Panc1 (cell line): ENCODE measurements at regions not wholly inside any gene's neighbourhood (a gene's known extent, or its start where the extent isn't known, plus 50 kb on each side); places are given as distances from the start of the nearest gene placed in this dataset.

Source experiments
- ATAC-seq: fragments of 200-7000 bp; cut with Tn5 transposase; 2 replicates; pipeline ENCODE4 v1.9.1; 2020; ENCODE audit warnings: mild to moderate bottlenecking, moderate library complexity
- BruUV-seq: library from RNA; stranded (reverse); fragments of 400-500 nt; replicated peaks from 2 replicates; lab custom pipeline; 2021; lab: Mats Ljungman, UMichigan
- CTCF ChIA-PET: fragments of 300-600 bp; sonication (Branson Sonifier 250); formaldehyde crosslinking; loops from one replicate; lab custom pipeline; 2022; ENCODE audit warnings: antibody characterized with exemption; lab: Charles Lee
- POLR2A ChIA-PET: fragments of 300-600 bp; sonication (Branson Sonifier 250); formaldehyde crosslinking; loops from one replicate; lab custom pipeline; 2022; ENCODE audit warnings: antibody characterized with exemption; lab: Charles Lee
- DNase-seq: peaks from one replicate; pipeline ENCODE4 v3.0.0-alpha.2; 2010; ENCODE audit warnings: low read depth, low spot score
- H3K27ac ChIP-seq: 2 replicates; pipeline ENCODE4 v1.5.1; 2011; ENCODE audit warnings: mild to moderate bottlenecking, low read length, inconsistent platforms
- H3K27me3 ChIP-seq: fragments of 200-500 bp; sonication (Bioruptor generic); 2 replicates; pipeline ENCODE4 v1.6.0; 2014; ENCODE audit warnings: low read length, inconsistent platforms; ENCODE audit not compliant: control insufficient read depth, insufficient read depth
- H3K36me3 ChIP-seq: fragments of 200-500 bp; sonication (Bioruptor generic); 2 replicates; pipeline ENCODE4 v1.5.1; 2014; ENCODE audit warnings: inconsistent platforms, mild to moderate bottlenecking, low read length, moderate library complexity; ENCODE audit not compliant: control insufficient read depth, insufficient read depth
- H3K4me1 ChIP-seq: 2 replicates; pipeline ENCODE4 v1.5.1; 2011; ENCODE audit warnings: inconsistent platforms, mild to moderate bottlenecking, low read length, moderate library complexity; ENCODE audit not compliant: control insufficient read depth, insufficient read depth
- H3K4me3 ChIP-seq, 2 experiments: 2 replicates each; pipeline ENCODE4 v1.5.1; 2011 to 2012; ENCODE audit warnings: low read depth in 2 of 2, low read length in 2 of 2, mild to moderate bottlenecking in 2 of 2, inconsistent platforms in 1 of 2, moderate library complexity in 1 of 2
- H3K9me3 ChIP-seq: fragments of 200-500 bp; sonication (Bioruptor generic); 2 replicates; pipeline ENCODE4 v1.5.1; 2014; ENCODE audit warnings: low read depth, mild to moderate bottlenecking, inconsistent platforms, low read length, moderate library complexity; ENCODE audit not compliant: control insufficient read depth, insufficient read depth
- CTCF ChIP-seq: fragments of 450-650 bp; IDR thresholded peaks from 2 replicates; pipeline ENCODE4 v1.5.1; 2017; ENCODE audit warnings: mild to moderate bottlenecking
- POLR2AphosphoS5 ChIP-seq: IDR thresholded peaks from 2 replicates; pipeline ENCODE4 v1.6.1; 2012; ENCODE audit warnings: mild to moderate bottlenecking, low read depth, low read length, moderate library complexity
- REST ChIP-seq, 2 experiments: IDR thresholded peaks; 2 replicates each; pipeline ENCODE4 v1.6.1; 2011 to 2012; ENCODE audit warnings: low read depth in 2 of 2, control low read depth in 1 of 2, low read length in 1 of 2, mild to moderate bottlenecking in 1 of 2, moderate library complexity in 1 of 2; ENCODE audit not compliant: insufficient read depth in 1 of 2
- SIN3A ChIP-seq: IDR thresholded peaks from 2 replicates; pipeline ENCODE4 v1.6.1; 2012; ENCODE audit warnings: low read depth, mild to moderate bottlenecking, low read length, moderate library complexity, borderline replicate concordance; ENCODE audit not compliant: insufficient read depth
- TCF7L2 ChIP-seq: IDR thresholded peaks from 2 replicates; pipeline ENCODE4 v1.6.1; 2011; ENCODE audit warnings: mild to moderate bottlenecking, low read depth, low read length, inconsistent platforms
- in situ Hi-C: cut with HindIII; loops from 2 replicates; pipeline ENCODE4 v1.10.0; 2016; ENCODE audit warnings: low sequenced_read_pairs, low pct_unique_long_range_greater_than_20kb
- intact Hi-C: fragments of 100-400 bp; cut with micrococcal nuclease; formaldehyde crosslinking; loops from one replicate; pipeline ENCODE4 v1.10.0; 2022; ENCODE audit not compliant: unreplicated experiment

- H3K9me3 ChIP-seq: no peaks in the 10 kb centered on the region
- CTCF ChIA-PET: no interaction called here
- no peaks in the 10 kb centered on the region for H3K27me3 ChIP-seq
- no peaks in the 10 kb centered on the region for H3K36me3 ChIP-seq
- no peak for DNase-seq
- POLR2A ChIA-PET: no interaction called here
- intact Hi-C loops: no loop called here
- H3K27ac ChIP-seq: no peak overlapping the region
- in situ Hi-C loops: no loop called here
- no peaks in the 10 kb centered on the region for H3K4me1 ChIP-seq
- TF ChIP-seq SIN3A: no peak
- no peak for TF ChIP-seq CTCF
- no peak for TF ChIP-seq TCF7L2
- no peak for TF ChIP-seq REST (IDR thresholded peaks at IDR 0.05; ENCODE audit: insufficient read depth in 1 of 2, low read depth in 2 of 2, low read length in 1 of 2)
- TF ChIP-seq POLR2AphosphoS5: no peak
- BruUV-seq: no TSS peak
- no peak for ATAC-seq
- H3K4me3 ChIP-seq: no peak overlapping the region
Observed at GRCh38 chr20:12229891-12230290, 312.2 kb downstream of the BTBD3 start.

- no peaks in the 10 kb centered on the region for H3K4me1 ChIP-seq
- H3K36me3 ChIP-seq: no peaks in the 10 kb centered on the region
- no peak for TF ChIP-seq REST (IDR thresholded peaks at IDR 0.05; ENCODE audit: insufficient read depth in 1 of 2, low read depth in 2 of 2, low read length in 1 of 2)
- no peak for TF ChIP-seq POLR2AphosphoS5
- TF ChIP-seq TCF7L2: no peak
- no peak for TF ChIP-seq CTCF
- no peak for TF ChIP-seq SIN3A
- no peak overlapping the region for H3K4me3 ChIP-seq
- no peak for DNase-seq
- no peaks in the 10 kb centered on the region for H3K27me3 ChIP-seq
- CTCF ChIA-PET: no interaction called here
- in situ Hi-C loops: no loop called here
- POLR2A ChIA-PET: no interaction called here
- H3K9me3 ChIP-seq: no peaks in the 10 kb centered on the region
- H3K27ac ChIP-seq: no peak overlapping the region
- no peak for ATAC-seq
- no TSS peak for BruUV-seq
- intact Hi-C loops: no loop called here
Observed at GRCh38 chr20:12237772-12238171, 320.1 kb downstream of the BTBD3 start.
